Endothelial cell of umbilical vein (primary cell): ENCODE measurements at regions not wholly inside any gene's neighbourhood (a gene's known extent, or its start where the extent isn't known, plus 50 kb on each side); places are given as distances from the start of the nearest gene placed in this dataset.

Experiments
- EZH2 ChIP-seq: IDR thresholded peaks from 2 replicates; pipeline ENCODE4 v1.6.1; 2012; ENCODE audit warnings: borderline replicate concordance, low read depth, mild to moderate bottlenecking, moderate library complexity, low read length, inconsistent platforms; ENCODE audit not compliant: severe bottlenecking
- FOS ChIP-seq: IDR thresholded peaks from 2 replicates; pipeline ENCODE4 v1.6.1; 2011; ENCODE audit warnings: mild to moderate bottlenecking, low read length, moderate library complexity, borderline replicate concordance; ENCODE audit not compliant: insufficient read depth
- MAX ChIP-seq: IDR thresholded peaks from 2 replicates; pipeline ENCODE4 v1.6.1; 2011; ENCODE audit not compliant: insufficient read depth, insufficient read length
- MYC ChIP-seq: IDR thresholded peaks from one replicate; pipeline ENCODE4 v1.6.1; 2011; ENCODE audit warnings: mild to moderate bottlenecking, low read depth, low read length
- POLR2A ChIP-seq: IDR thresholded peaks from 2 replicates; pipeline ENCODE4 v1.6.1; 2012; ENCODE audit warnings: low read depth, mild to moderate bottlenecking, control low read depth, low read length
- POLR2AphosphoS5 ChIP-seq: IDR thresholded peaks from 2 replicates; pipeline ENCODE4 v1.6.1; 2012; ENCODE audit warnings: low read depth, mild to moderate bottlenecking, control low read depth, low read length, moderate library complexity; ENCODE audit not compliant: insufficient read depth
- TF ChIP-seq, protein P1 (sequence below), 2 donors: IDR thresholded peaks; 1 replicate in 1 of 2; 2 replicates in 1 of 2; pipeline ENCODE4 v1.5.1; 2011; ENCODE audit warnings: low read length in 2 of 2, mild to moderate bottlenecking in 2 of 2, moderate library complexity in 2 of 2, control low read depth in 1 of 2, inconsistent platforms in 1 of 2, low read depth in 1 of 2; ENCODE audit not compliant: insufficient read depth in 1 of 2; ENCODE audit errors: extremely low read depth in 1 of 2

- TF ChIP-seq POLR2AphosphoS5 (no peak), MAX (no peak), POLR2A (no peak), EZH2 (no peak), MYC (no peak), FOS (no peak)
- TF ChIP-seq, protein P1, sequence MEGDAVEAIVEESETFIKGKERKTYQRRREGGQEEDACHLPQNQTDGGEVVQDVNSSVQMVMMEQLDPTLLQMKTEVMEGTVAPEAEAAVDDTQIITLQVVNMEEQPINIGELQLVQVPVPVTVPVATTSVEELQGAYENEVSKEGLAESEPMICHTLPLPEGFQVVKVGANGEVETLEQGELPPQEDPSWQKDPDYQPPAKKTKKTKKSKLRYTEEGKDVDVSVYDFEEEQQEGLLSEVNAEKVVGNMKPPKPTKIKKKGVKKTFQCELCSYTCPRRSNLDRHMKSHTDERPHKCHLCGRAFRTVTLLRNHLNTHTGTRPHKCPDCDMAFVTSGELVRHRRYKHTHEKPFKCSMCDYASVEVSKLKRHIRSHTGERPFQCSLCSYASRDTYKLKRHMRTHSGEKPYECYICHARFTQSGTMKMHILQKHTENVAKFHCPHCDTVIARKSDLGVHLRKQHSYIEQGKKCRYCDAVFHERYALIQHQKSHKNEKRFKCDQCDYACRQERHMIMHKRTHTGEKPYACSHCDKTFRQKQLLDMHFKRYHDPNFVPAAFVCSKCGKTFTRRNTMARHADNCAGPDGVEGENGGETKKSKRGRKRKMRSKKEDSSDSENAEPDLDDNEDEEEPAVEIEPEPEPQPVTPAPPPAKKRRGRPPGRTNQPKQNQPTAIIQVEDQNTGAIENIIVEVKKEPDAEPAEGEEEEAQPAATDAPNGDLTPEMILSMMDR (IDR thresholded peaks at IDR 0.05; ENCODE audit: extremely low read depth in 1 of 2, insufficient read depth in 1 of 2, low read depth in 1 of 2, low read length in 2 of 2): no peak
Observed at GRCh38 chr7:40935435-40935834, 767.5 kb downstream of the INHBA start.
